Skeletal muscle satellite cell (primary cell): ENCODE measurements at regions not wholly inside any gene's neighbourhood (a gene's known extent, or its start where the extent isn't known, plus 50 kb on each side); places are given as distances from the start of the nearest gene placed in this dataset.

ENCODE experiments used
- H3K27me3 ChIP-seq: 2 replicates; pipeline ENCODE4 v1.7.0; 2013; ENCODE audit warnings: low read length; ENCODE audit not compliant: control insufficient read depth, insufficient read depth
- H3K36me3 ChIP-seq: 2 replicates; pipeline ENCODE4 v1.7.0; 2013; ENCODE audit warnings: mild to moderate bottlenecking, control low read depth, low read length; ENCODE audit not compliant: insufficient read depth
- H3K4me1 ChIP-seq: 2 replicates; pipeline ENCODE4 v1.7.0; 2013; ENCODE audit warnings: low read length; ENCODE audit not compliant: control insufficient read depth, insufficient read depth
- H3K4me2 ChIP-seq: 2 replicates; pipeline ENCODE4 v1.7.0; 2013; ENCODE audit warnings: mild to moderate bottlenecking, low read length
- H3K4me3 ChIP-seq: 2 replicates; pipeline ENCODE4 v1.7.0; 2013; ENCODE audit warnings: low read length
- H3K9ac ChIP-seq: 2 replicates; pipeline ENCODE4 v1.7.0; 2013; ENCODE audit warnings: mild to moderate bottlenecking, low read depth, low read length, moderate library complexity
- H3K9me3 ChIP-seq: replicated peaks from 2 replicates; pipeline ENCODE4 v1.7.0; 2013; ENCODE audit warnings: mild to moderate bottlenecking, control low read depth, low read length

DNA sequence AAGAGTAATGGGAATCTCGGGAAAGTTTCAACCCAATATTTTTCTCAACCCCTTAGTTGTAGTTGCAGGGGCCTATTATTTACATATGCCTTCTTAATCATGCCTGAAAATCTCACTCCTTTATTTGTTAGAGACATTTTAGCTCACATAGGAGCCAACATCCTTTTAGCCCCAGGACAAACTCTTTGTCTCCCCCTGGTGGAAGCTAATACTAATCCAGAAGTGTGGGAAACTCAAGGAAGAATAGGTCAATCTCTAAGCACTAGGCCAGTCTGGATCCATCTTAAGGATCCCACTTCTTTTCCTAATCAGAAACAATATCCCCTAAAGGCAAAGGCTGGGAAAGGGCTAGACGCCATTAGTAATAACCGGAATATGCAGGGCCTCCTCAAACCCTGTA is 550.9 kb upstream of the PKDCC start:
- H3K9me3 ChIP-seq, result peaks cover 18% of the 10 kb centered on the region
- no peaks in the 10 kb centered on the region for H3K4me1 ChIP-seq
- H3K9ac ChIP-seq, result no peak overlapping the region
- no peak overlapping the region for H3K4me2 ChIP-seq
- no peaks in the 10 kb centered on the region for H3K27me3 ChIP-seq
- H3K36me3 ChIP-seq, result no peaks in the 10 kb centered on the region
- no peak overlapping the region for H3K4me3 ChIP-seq

DNA sequence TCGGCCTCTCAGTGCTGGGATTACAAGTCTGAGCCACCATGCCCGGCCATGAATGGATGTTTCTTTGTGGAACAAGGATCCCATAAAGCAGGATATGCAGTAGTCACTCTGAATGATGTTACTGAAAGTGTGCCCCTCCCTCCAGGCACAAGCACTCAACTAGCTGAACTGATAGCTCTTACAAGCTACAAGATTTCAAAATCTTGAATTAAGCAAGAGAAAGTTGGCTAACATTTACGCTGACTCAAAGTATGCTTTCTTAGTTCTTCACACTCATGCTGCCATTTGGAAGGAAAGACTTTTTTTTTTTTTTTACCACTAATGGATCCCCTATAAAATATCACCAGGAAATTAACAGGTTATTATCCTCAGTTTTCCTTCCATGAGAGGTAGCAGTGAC is 549.0 kb upstream of the PKDCC start:
- no peaks in the 10 kb centered on the region for H3K36me3 ChIP-seq
- H3K4me2 ChIP-seq, result no peak overlapping the region
- no peaks in the 10 kb centered on the region for H3K4me1 ChIP-seq
- H3K4me3 ChIP-seq, result no peak overlapping the region
- peaks cover 18% of the 10 kb centered on the region for H3K9me3 ChIP-seq
- no peaks in the 10 kb centered on the region for H3K27me3 ChIP-seq
- H3K9ac ChIP-seq, result no peak overlapping the region

DNA sequence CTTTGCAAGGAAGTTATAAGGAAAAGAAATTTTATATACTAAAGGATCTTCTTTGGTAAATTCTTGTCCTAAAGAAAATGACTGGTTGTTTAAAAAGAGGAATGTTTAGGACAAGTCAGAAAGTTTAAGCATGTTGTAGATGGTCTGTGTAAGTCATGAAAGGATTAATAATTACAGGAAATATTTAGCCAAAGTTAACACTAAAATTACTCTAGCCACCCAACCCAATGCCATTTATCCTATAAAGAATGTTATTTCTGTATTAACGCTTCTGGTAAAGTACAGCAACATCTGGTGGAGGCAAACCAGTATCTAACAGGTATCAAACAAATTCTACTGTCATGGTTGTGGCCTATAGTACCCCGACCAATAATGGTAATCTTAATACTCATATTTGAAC is 546.9 kb upstream of the PKDCC start:
- Histone ChIP-seq H3K27me3 (no peaks in the 10 kb centered on the region), H3K9me3 (peaks cover 9% of the 10 kb centered on the region), H3K4me3 (no peak overlapping the region), H3K4me2 (no peak overlapping the region), H3K9ac (no peak overlapping the region), H3K36me3 (no peaks in the 10 kb centered on the region), H3K4me1 (no peaks in the 10 kb centered on the region)

DNA sequence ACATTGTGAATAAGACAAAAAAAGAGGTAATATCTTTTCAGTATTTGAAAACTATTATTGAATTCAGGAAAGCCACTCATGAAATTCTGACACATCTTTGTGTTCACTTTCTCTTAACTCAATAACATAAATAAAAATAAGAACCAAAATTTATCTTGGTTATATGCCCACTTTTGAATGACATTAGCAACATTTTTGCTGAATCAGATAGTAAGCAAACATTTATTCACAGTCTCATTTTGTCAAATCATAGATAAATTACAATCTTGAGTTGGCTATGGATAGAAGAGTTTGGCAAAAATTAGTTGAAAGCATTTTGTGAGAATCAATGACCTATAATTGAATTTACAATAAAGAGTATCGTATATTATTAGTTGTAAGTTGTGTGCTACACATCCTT is 545.1 kb upstream of the PKDCC start:
- Histone ChIP-seq H3K27me3 (no peaks in the 10 kb centered on the region), H3K36me3 (no peaks in the 10 kb centered on the region), H3K9ac (no peak overlapping the region), H3K4me2 (no peak overlapping the region), H3K4me3 (no peak overlapping the region), H3K4me1 (no peaks in the 10 kb centered on the region), H3K9me3 (peaks cover 9% of the 10 kb centered on the region)

DNA sequence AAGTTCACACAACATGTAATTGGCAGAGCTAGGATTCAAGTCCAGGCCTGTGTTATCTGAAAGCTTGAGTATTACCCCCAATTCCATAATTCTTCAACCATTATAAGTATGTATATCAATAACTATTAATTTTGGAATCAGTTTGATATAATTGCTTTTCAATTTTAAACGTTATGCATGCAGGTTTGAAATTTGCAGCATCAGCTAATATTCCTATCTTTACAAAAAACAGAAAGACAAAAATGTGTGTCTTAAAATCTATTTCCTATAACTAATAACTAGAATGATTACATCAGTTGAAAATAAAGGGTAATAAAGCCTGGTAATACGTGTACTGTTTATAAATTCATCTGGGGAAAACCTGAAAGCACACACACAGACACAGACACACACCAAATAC is 543.3 kb upstream of the PKDCC start:
- Histone ChIP-seq H3K36me3 (no peaks in the 10 kb centered on the region), H3K4me3 (no peak overlapping the region), H3K9ac (no peak overlapping the region), H3K4me2 (no peak overlapping the region), H3K9me3 (peaks cover 9% of the 10 kb centered on the region), H3K27me3 (no peaks in the 10 kb centered on the region), H3K4me1 (no peaks in the 10 kb centered on the region)

DNA sequence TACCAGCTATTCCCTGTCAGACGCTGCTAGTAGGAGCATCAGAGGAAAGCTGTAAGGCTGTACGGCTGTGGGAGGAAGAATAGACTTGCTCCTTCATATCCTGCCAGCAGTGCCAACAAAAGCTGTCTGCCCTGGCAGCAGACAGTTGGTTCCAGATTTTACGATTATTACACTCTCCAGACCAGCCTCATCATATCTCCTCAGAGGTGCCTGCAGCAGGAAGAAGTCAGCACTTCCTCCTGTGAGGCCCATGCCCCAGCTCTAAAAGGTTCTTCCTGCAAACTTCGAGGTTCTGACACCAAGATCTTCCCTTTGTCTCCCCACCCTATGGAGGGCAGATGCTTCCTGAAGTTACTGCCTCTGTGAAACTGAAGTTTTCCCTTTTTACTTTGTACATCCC is 537.7 kb upstream of the PKDCC start:
- Histone ChIP-seq H3K27me3 (no peaks in the 10 kb centered on the region), H3K4me3 (no peak overlapping the region), H3K36me3 (no peaks in the 10 kb centered on the region), H3K9me3 (no peaks in the 10 kb centered on the region), H3K4me1 (no peaks in the 10 kb centered on the region), H3K4me2 (no peak overlapping the region), H3K9ac (no peak overlapping the region)

DNA sequence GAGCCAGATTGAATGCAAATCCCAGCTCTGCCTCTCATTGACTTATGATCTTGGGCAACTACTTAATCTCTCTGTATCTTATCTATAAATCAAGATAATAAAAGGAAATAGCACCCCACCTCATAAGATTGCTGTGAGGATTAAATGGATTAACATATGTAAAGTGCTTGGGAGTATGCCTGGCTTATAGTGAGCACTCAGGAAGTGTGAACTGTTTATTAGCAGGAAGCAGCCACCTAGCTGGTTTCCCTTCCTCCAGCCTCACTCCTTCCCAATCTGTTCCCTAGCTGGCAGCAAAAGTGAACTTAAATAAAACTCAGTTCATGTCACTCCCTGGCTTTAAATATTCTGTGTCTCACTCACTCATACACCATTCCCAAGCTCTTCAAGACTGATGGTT is 526.6 kb upstream of the PKDCC start:
- Histone ChIP-seq H3K4me1 (no peaks in the 10 kb centered on the region), H3K4me2 (no peak overlapping the region), H3K9me3 (no peaks in the 10 kb centered on the region), H3K4me3 (no peak overlapping the region), H3K27me3 (no peaks in the 10 kb centered on the region), H3K9ac (no peak overlapping the region), H3K36me3 (no peaks in the 10 kb centered on the region)

DNA sequence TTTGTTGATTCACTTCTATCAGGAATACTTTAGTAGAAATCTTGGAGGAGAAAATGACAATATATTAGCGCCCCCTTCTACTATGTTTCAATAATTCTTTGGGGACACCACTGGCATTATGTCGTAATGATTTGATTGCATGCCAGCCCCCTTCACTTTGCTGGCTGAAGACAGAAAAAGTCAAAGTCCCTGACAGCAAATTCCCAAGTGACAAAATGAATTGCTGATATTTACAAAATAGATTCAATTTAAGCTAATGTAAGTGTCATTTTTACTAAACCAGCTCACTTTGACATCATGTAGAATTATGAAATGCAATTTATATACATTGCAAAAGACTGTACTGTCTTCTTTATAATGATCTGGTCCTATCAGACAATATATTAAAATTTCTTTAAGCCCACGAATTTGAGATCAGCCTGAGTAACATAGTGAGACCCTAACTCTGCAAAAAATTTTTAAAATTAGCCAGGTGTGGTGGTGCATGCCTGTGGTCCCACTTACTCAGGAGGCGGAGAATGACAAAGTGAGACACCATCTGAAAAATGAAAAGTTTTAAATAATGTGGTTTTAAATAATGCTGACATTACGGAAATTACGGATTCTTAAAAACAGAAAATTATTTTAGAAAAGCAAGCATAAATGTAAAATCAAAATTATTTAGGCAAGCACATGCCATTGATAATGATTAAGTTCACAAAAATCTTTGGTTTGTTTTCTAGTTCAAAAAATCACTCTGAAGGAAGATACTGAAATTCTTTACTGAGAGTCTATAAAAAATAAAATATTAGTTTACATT is 520.1 kb upstream of the PKDCC start:
- H3K36me3 ChIP-seq, result no peaks in the 10 kb centered on the region
- H3K4me1 ChIP-seq, result no peaks in the 10 kb centered on the region
- H3K4me2 ChIP-seq, result no peak overlapping the region
- no peak overlapping the region for H3K9ac ChIP-seq
- no peaks in the 10 kb centered on the region for H3K27me3 ChIP-seq
- H3K4me3 ChIP-seq, result no peak overlapping the region
- no peaks in the 10 kb centered on the region for H3K9me3 ChIP-seq

DNA sequence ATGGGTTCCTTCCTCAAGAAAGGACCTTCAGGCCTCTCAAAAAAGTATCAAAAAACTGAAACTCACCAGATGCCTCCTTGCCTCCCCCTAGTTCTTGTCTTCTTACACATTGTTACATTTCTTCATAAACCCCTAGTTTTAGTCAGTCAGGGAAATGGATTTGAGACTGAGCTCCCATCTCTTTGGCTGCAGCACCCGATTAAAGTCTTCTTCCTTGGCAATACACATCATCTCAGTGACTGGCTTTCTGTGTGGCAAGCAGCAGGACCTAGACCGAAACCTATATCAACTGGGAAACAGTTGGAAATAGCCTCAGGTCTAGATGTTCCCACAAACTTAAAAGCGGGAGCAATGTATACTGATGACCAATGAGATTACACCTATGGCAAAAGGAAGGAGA is 512.2 kb upstream of the PKDCC start:
- Histone ChIP-seq H3K4me2 (no peak overlapping the region), H3K27me3 (no peaks in the 10 kb centered on the region), H3K9me3 (peaks cover 3% of the 10 kb centered on the region), H3K36me3 (no peaks in the 10 kb centered on the region), H3K9ac (no peak overlapping the region), H3K4me1 (no peaks in the 10 kb centered on the region), H3K4me3 (no peak overlapping the region)

DNA sequence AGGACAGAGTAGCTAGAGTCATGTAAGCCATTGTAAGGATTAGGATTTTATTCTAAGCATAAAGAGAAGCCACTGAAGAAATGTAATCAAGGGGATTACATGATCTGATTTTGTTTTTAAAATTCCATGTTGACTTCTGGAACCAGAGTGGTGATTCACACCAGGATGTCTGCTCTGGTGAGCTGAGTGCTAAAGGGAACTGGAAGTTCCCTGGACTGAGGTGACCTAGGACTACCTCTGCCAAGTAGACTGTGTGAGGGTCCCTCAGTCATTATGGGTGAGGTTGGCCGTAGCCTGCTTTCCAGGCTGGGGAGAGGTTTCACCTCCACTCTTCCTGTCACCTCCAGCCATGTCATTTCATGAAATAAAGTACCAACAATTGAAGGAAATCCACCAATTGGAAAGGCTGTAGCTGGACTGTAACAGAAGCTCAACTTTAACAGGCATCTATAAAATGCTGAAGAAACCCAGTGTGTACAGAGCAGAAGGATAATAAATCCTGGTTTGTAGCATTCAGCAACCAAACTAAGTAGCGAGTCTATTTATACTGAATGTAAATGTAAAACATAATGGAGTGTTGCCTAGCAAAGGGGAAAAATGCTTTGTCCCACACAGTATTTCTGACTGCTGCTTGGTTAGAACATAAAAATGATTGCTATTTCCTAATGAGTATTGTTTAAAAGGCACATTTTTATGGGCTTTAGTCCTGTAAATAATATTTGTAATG is 507.4 kb upstream of the PKDCC start:
- Histone ChIP-seq H3K9me3 (peaks cover 3% of the 10 kb centered on the region), H3K4me2 (no peak overlapping the region), H3K36me3 (no peaks in the 10 kb centered on the region)

DNA sequence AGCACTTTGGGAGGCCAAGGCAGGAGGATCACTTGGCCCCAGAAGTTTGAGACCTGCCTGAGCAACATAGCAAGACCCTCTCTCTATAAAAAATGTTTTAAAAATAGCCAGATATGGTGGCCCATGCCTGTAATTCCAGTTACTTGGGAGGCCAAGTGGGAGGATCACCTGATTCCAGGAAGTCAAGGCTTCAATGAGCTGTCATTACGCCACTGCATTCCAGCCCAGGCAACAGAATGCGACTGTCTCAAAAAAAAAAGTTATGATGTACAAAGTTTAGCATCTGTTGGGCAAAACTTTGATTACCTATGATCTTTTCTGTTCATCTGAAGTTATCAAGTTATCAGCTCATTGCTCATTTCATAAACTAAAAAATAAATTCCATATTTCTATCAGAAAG is 504.1 kb upstream of the PKDCC start:
- Histone ChIP-seq H3K4me3 (no peak overlapping the region), H3K36me3 (no peaks in the 10 kb centered on the region), H3K27me3 (no peaks in the 10 kb centered on the region), H3K9ac (no peak overlapping the region), H3K4me1 (no peaks in the 10 kb centered on the region), H3K9me3 (no peaks in the 10 kb centered on the region), H3K4me2 (no peak overlapping the region)

More for the DNA sequence above, 507.4 kb upstream of the PKDCC start:
- no peaks in the 10 kb centered on the region for H3K4me1 ChIP-seq
- H3K4me3 ChIP-seq, result no peak overlapping the region
- no peak overlapping the region for H3K9ac ChIP-seq
- H3K27me3 ChIP-seq, result no peaks in the 10 kb centered on the region

DNA sequence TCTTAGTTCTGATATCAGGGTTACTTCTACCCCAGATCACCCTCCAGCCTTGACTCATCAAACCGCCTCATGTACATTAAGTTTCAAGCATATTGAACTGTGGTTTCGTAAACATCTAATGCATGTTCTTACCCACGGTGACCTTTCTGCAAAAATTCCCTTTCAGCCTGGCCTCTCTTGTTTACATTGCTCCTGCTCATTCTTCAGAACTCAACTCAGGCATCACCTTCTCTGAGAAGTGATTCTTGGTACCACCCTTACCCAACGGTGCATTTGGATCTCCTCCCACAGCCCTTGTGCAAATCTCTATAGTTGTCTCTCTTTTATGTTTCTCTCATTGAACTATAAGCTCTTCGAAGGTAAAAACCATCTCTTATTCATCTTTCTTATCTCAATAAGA is 503.1 kb upstream of the PKDCC start:
- H3K4me2 ChIP-seq, result no peak overlapping the region
- H3K4me1 ChIP-seq, result no peaks in the 10 kb centered on the region
- H3K9me3 ChIP-seq, result no peaks in the 10 kb centered on the region
- no peaks in the 10 kb centered on the region for H3K36me3 ChIP-seq
- H3K4me3 ChIP-seq, result no peak overlapping the region
- no peaks in the 10 kb centered on the region for H3K27me3 ChIP-seq
- H3K9ac ChIP-seq, result no peak overlapping the region
